ENCODE measurements at regions not wholly inside any gene's neighbourhood (a gene's known extent, or its start where the extent isn't known, plus 50 kb on each side); places are given as distances from the start of the nearest gene placed in this dataset.
"Not testable (repeated sequence)": the region's sequence is repeated elsewhere in the genome, so short reads cannot be mapped to it uniquely, and the experiment has no call there.

- no peak for DNase-seq
Measured at GRCh38 chr5:6273090-6273735, 105.1 kb downstream of the MED10 start.

DNA sequence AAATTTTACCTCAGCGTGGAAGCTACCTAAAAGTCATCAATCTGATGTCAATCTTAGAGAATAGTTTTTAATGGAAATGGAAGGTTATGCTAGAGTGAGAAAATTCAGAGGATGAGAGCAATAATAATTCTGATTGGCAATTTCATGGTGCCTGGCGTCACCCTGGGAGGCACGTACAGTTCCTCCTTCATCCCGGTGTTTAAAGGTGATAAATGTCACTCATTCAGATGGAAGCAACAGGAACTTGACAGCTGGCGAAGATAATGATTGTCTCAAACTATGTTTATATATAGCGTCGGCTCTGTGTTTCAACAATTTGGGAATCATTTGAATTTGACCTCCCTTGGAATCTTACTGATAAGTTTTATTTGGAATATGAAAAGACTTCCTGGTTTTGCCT lies 108.4 kb downstream of the MED10 start:
- DNase-seq = no peak

DNA sequence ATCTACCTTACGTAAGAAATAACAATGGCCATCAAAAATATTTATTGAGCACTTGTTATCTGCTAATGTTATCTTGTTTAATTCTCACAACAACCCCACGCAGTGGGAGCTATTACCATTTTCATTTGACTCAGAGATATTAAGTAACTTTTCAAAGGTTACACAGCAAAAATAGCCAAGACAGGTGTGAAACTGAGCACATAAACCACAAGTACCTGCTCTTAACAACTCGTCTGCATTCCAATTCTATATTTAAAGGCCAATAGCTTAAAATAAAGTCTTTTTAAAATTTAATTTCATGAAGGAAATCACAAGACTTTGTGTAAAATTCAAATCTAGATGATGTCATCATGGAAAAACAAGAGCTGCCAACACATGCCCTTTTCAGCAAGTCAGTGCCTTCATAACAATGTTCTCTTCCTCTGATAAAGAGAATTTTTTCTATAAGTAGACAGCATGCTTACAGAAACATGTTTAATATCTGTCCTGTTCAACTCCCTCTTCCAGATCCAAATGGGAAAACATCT lies 111.6 kb downstream of the MED10 start:
- no peak for DNase-seq

DNA sequence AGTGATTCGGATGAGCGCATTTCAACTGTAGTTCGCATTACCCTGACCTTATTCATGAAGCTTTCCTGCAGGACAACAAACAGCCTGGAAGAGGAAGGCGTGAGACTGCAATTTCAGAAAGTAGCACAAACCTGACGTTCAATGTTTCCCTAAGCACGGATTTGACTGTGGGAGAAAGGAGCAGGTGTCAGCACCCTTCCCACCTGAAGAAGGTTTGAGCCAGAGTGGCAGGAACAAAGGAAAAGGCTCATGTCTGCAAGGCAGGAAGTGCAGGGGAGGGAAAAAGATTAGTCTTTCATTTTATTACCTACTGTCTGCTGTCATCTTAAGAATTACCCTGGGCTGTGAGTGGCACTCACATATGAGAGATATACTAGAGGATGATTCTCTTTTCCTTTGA lies 114.0 kb downstream of the MED10 start:
- DNase-seq = no peak

GRCh38 chr5:6262651-6263363 lies 115.5 kb downstream of the MED10 start:
- no peak for DNase-seq

- DNase-seq = no peak
Measured at GRCh38 chr5:6261668-6262067, 116.7 kb downstream of the MED10 start.

- DNase-seq = no peak
Measured at GRCh38 chr5:6261256-6261655, 117.1 kb downstream of the MED10 start.

- no peak for DNase-seq
Measured at GRCh38 chr5:6260846-6261245, 117.5 kb downstream of the MED10 start.

GRCh38 chr5:6256901-6257300 lies 121.4 kb downstream of the MED10 start:
- DNase-seq = no peak

GRCh38 chr5:6255956-6256355 lies 122.4 kb downstream of the MED10 start:
- DNase-seq = no peak

DNA sequence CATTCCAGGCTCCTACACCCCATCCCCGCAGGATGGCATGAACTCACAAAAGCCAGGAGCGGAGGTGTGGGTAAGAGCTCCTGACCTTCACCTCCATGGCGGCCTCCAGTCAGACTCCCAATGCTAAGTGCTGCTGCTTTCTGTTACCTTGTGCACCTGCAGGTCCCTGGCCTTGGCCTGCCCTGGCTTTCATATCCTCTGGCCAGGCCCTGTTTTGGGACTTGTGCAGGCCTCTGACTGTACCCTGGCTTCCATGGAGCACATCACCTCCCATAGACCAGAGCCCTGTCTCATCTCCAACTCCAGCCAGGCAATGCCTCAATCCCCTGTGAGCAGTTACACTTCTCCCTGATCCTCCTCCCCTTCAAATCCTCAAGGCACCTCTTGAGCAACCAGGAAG lies 124.5 kb downstream of the MED10 start:
- no peak for DNase-seq

- no peak for DNase-seq
Measured at GRCh38 chr5:6253281-6253680, 125.1 kb downstream of the MED10 start.

DNA sequence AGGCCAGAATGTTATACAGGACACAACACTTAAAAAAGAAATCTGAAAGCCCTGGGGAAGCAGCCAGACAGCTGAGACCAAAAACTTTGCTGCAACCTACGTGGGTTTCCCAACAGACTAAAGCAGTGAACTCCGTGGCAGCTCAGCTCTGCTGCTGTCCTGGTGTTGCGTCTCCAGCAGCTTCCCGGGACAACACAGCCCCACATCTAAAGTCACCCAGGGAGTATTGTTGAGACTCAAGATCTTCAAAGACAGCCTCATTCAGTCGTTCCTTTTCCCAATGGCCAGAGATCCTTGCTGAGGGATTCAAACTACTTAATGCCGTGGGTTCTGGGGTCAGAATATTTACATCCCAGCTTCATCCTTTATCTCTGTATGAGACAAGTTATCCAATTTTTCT lies 125.8 kb downstream of the MED10 start:
- no peak for DNase-seq

GRCh38 chr5:6251565-6252102 lies 126.7 kb downstream of the MED10 start:
- no peak for DNase-seq

- no peak for DNase-seq
Measured at GRCh38 chr5:6250121-6250520, 128.2 kb downstream of the MED10 start.

- no peak for DNase-seq
Measured at GRCh38 chr5:6248132-6248531, 130.2 kb downstream of the MED10 start.

- DNase-seq = no peak
Measured at GRCh38 chr5:6246820-6247437, 131.4 kb downstream of the MED10 start.

- no peak for DNase-seq
Measured at GRCh38 chr5:6244339-6244714, 134.0 kb downstream of the MED10 start.

- no peak for DNase-seq
Measured at GRCh38 chr5:6243706-6244338, 134.5 kb downstream of the MED10 start.

- DNase-seq = not testable (repeated sequence)
Measured at GRCh38 chr5:6241056-6241455, 137.3 kb downstream of the MED10 start.

DNA sequence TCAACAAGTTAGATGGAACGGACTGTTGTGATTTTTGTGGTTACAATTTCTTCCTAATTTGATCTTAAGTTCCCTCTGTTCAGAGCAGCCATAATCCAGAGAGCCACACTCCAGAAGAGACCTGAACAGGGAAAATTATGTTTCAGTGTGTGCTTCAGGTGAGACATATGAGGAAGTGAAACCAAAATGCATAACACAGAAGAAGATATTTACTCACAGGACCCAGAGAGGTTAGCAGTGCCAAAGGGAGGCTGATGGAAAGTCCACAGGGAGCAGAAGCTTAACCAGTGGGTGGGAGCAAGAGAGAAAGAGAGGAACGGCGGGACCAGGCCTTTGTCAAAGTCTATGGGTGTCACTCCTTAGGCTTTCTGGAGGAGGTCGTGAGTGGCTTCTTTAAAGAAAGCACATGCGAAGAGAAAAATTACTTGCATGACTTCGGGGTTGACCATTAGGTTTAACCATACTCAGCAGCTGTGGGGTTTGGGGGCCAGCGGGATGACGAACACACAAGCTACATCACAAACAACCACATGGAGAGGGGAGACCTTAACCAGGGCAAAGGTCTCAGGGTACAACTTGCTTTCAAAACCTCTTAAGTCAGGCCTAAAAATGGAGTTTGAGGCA lies 141.4 kb downstream of the MED10 start:
- DNase-seq = no peak

GRCh38 chr5:6236170-6236793 lies 142.1 kb downstream of the MED10 start:
- no peak for DNase-seq
